ENCODE measurements at regions not wholly inside any gene's neighbourhood (a gene's known extent, or its start where the extent isn't known, plus 50 kb on each side); places are given as distances from the start of the nearest gene placed in this dataset.

DNA sequence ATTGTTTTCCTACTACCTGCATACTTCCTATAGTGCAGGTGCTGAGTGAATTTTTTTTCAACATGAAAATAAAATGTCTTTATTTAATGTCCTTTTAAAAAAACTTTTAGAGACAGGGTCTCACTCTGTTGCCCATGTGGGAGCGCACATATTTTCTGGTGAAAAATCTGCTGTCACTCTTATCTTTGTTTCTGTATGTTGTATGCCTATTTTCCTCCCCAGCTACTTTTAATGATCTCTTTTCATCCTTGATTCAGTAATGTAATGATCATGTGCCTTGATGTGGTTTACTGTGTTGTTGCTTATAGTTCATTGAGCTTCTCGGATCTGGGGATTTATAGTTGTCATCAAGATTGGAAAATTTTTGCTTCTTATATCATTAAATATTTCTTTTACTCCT, 117.3 kb downstream of the ARL6IP6 start:
- peaks cover 6% of the 10 kb centered on the region for H3K27me3 Mint-ChIP-seq
- no peaks in the 10 kb centered on the region for H3K4me1 Mint-ChIP-seq

GRCh38 chr2:152827944-152828343, 109.5 kb downstream of the ARL6IP6 start:
- CTCF ChIA-PET, result interaction anchor here (0.9 to 1.0 kb wide), 2 partner anchors 12 to 33 kb away, joined by 3 read pairs; no protein-coding TSS in a partner anchor
- H3K9me3 Mint-ChIP-seq (ENCODE audit: low read depth), result no peaks in the 10 kb centered on the region
- intact Hi-C loops (cut with DNase I, micrococcal nuclease), result no loop called here

More for the DNA sequence above, 117.3 kb downstream of the ARL6IP6 start:
- Mint-ChIP-seq H3K27ac (no peak overlapping the region), H3K9me3 (ENCODE audit: low read depth) (peaks cover 2% of the 10 kb centered on the region), H3K4me3 (no peak overlapping the region), H3K36me3 (ENCODE audit: low read depth) (no peaks in the 10 kb centered on the region)
- no peak for ATAC-seq
- DNase-seq, result no peak
- intact Hi-C loops (cut with DNase I, micrococcal nuclease), result no loop called here
- POLR2A ChIA-PET, result no interaction called here
- CTCF ChIA-PET, result no interaction called here

DNA sequence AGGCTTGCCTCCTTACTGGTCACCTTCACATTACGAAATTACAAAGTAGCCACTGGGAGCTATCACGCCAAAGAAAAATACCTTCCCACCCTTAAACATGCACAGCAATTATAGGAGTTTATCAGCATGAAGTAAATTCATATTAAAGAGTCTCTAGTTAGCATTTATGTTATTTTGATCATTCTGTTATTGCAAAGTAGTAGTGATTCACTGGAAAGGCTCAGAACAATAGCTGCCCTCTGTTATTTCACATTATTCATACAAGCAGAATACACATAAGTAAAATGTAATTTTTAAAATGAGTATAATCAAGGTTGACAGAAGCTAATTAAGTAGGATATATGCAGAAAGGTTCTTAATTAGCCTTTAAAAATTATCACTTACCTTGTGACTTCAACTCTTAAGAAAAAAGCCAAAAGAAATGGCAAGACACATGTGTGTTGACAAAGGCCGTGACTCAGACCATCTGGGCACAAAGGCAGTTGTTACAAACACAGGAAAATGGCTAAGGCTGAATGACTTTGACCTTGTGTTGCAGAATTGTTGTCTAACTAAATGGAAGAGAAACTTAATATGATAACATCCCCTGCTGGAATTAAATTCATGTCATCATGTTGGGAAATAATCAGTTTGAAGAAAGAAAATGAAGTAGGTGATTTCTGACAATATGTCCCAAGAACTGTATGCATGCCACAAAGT, 108.3 kb downstream of the ARL6IP6 start:
- Mint-ChIP-seq H3K36me3 (ENCODE audit: low read depth) (no peaks in the 10 kb centered on the region), H3K27ac (no peak overlapping the region), H3K27me3 (no peaks in the 10 kb centered on the region), H3K4me3 (no peak overlapping the region), H3K9me3 (ENCODE audit: low read depth) (no peaks in the 10 kb centered on the region), H3K4me1 (no peaks in the 10 kb centered on the region)
- ATAC-seq, result no peak
- intact Hi-C loops (cut with DNase I, micrococcal nuclease), result no loop called here
- ChIA-PET CTCF (no interaction called here), POLR2A (no interaction called here)
- DNase-seq, result no peak

More at GRCh38 chr2:152827944-152828343, 109.5 kb downstream of the ARL6IP6 start:
- Mint-ChIP-seq H3K27ac (no peak overlapping the region), H3K4me1 (no peaks in the 10 kb centered on the region), H3K4me3 (no peak overlapping the region), H3K27me3 (no peaks in the 10 kb centered on the region), H3K36me3 (ENCODE audit: low read depth) (no peaks in the 10 kb centered on the region)
- ATAC-seq (no peak), DNase-seq (no peak)
- POLR2A ChIA-PET, result no interaction called here

DNA sequence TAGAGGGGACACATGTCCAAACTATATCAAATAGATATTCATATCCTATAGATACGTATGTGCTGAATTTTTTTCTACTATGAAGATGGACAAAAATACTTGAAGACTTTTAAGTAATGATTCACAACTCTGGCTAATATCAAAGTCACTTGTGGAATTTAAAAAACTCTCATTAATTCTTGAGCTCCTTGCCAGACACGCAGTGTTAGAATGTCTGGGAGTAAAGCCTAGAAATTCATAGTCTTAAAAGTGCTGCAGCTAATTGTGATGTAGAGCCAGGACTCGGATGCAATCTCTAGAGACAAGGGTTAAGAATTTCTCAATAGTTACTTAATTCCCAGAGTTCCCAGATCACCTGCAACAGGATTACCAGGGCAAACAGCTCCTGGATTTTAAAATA, 107.4 kb downstream of the ARL6IP6 start:
- intact Hi-C loops (cut with DNase I, micrococcal nuclease), result no loop called here
- Mint-ChIP-seq H3K4me3 (no peak overlapping the region), H3K4me1 (no peaks in the 10 kb centered on the region), H3K27ac (no peak overlapping the region), H3K36me3 (ENCODE audit: low read depth) (no peaks in the 10 kb centered on the region), H3K9me3 (ENCODE audit: low read depth) (no peaks in the 10 kb centered on the region), H3K27me3 (no peaks in the 10 kb centered on the region)
- DNase-seq (no peak), ATAC-seq (no peak)
- CTCF ChIA-PET, result no interaction called here
- POLR2A ChIA-PET, result no interaction called here

DNA sequence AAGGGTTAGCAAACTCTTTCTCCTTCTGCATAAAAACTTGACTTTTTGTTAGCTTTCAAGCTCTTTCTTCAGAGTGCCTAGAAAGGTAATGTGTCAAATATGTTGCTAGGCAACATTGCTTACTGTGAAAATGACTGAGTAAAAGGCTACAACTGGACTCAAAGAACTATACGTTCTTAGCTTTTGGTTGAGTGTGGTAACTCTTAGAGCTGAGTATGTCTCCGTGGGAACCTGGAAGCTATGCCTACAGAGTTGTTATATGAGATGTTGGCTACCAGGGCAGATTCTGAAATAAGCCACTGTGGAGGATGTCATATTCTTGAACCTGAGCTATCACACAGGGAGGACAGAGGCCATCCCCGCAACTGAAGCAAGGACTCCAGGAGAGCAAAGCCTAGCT, 105.5 kb downstream of the ARL6IP6 start:
- Mint-ChIP-seq H3K36me3 (ENCODE audit: low read depth) (no peaks in the 10 kb centered on the region), H3K27me3 (peaks cover 3% of the 10 kb centered on the region), H3K4me3 (no peak overlapping the region), H3K4me1 (no peaks in the 10 kb centered on the region), H3K9me3 (ENCODE audit: low read depth) (no peaks in the 10 kb centered on the region), H3K27ac (no peak overlapping the region)
- ATAC-seq (no peak), DNase-seq (no peak)
- intact Hi-C loops (cut with DNase I, micrococcal nuclease), result no loop called here
- ChIA-PET POLR2A (no interaction called here), CTCF (interaction anchor here (0.6 kb wide), 1 partner anchor 8 kb away, joined by 3 read pairs; no protein-coding TSS in a partner anchor)

DNA sequence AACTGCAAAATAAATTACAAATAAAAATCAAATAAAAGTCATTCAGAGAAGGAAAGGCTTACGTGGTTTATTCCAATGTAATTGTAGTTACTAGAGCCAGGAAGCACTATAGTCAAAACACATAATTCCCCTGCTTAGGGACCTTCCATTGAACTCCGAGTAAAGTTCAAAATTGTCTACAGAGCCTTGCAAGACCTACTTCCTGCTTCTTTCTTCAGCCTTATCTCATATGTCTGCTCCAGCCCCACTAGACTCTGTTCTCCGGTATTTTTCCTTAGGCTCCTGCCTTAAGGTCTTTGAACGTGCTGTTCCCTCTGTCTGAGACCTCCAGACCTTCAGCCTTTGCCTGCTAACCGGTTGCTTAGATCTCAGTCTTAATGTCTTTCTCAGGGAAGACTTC, 104.3 kb downstream of the ARL6IP6 start:
- Mint-ChIP-seq H3K27me3 (peaks cover 3% of the 10 kb centered on the region), H3K4me1 (no peaks in the 10 kb centered on the region), H3K27ac (no peak overlapping the region), H3K4me3 (no peak overlapping the region), H3K9me3 (ENCODE audit: low read depth) (no peaks in the 10 kb centered on the region), H3K36me3 (ENCODE audit: low read depth) (no peaks in the 10 kb centered on the region)
- ChIA-PET CTCF (no interaction called here), POLR2A (no interaction called here)
- DNase-seq (no peak), ATAC-seq (no peak)
- intact Hi-C loops (cut with DNase I, micrococcal nuclease), result no loop called here

DNA sequence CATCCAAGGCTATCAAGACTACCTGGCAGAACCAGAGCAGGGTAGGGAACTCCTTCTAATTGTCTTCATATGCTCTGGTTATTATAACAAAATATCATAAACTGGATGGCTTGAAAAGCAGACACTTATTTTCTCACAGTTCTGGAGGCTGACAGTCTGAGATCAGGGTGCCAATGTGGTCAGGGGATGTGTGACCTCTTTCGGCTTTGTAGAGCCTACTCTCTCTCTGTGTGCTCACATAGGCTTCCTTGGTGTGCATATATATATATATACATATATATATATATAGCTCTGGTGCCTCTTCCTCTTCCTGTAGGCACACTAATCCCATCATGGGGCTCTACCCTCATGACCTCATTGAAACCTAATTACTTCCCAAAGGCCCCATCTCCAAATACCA, 101.6 kb downstream of the ARL6IP6 start:
- Mint-ChIP-seq H3K9me3 (ENCODE audit: low read depth) (no peaks in the 10 kb centered on the region), H3K27ac (no peak overlapping the region), H3K27me3 (peaks cover 8% of the 10 kb centered on the region), H3K36me3 (ENCODE audit: low read depth) (no peaks in the 10 kb centered on the region), H3K4me1 (no peaks in the 10 kb centered on the region), H3K4me3 (no peak overlapping the region)
- ATAC-seq (no peak), DNase-seq (no peak)
- intact Hi-C loops (cut with DNase I, micrococcal nuclease), result no loop called here
- CTCF ChIA-PET, result no interaction called here
- POLR2A ChIA-PET, result no interaction called here

GRCh38 chr2:152815634-152816257, 97.3 kb downstream of the ARL6IP6 start:
- Mint-ChIP-seq H3K27me3 (peaks cover 10% of the 10 kb centered on the region), H3K4me1 (no peaks in the 10 kb centered on the region), H3K36me3 (ENCODE audit: low read depth) (peaks cover 4% of the 10 kb centered on the region), H3K4me3 (no peak overlapping the region), H3K9me3 (ENCODE audit: low read depth) (peaks cover 14% of the 10 kb centered on the region), H3K27ac (no peak overlapping the region)
- CTCF ChIA-PET, result interaction anchor here (0.7 kb wide), 1 partner anchor 9 kb away, joined by 3 read pairs; no protein-coding TSS in a partner anchor
- intact Hi-C loops (cut with DNase I, micrococcal nuclease), result no loop called here
- DNase-seq (no peak), ATAC-seq (no peak)
- POLR2A ChIA-PET, result no interaction called here

DNA sequence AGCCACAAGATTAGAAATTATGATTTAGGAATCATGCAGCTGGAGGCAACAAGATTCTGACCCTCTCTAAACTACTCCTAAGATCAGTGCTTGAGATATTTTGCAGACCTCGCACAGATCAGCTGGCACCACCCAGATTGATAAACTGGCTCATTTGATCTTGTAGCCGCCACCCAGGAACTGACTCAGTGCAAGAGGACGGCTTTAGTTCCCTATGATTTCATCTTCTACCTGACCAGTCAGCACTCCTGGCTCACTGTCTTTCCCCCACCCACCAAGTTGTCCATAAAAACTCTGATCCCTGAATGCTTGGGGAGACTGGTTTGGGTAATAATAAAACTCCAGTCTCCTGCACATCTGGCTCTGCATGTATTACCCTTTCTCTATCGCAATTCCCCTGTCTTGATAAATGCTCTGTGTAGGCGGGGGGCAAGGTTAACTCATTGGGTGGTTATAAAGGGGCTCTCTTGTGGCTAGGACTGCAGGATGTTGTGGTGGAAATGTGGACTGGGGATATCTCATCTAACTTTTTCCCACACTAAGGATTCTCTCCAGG, 96.1 kb downstream of the ARL6IP6 start:
- ATAC-seq (no peak), DNase-seq (no peak)
- ChIA-PET POLR2A (no interaction called here), CTCF (no interaction called here)
- H3K4me1 Mint-ChIP-seq, result no peaks in the 10 kb centered on the region
- H3K27me3 Mint-ChIP-seq, result peaks cover 12% of the 10 kb centered on the region
- peaks cover 4% of the 10 kb centered on the region for H3K36me3 Mint-ChIP-seq (ENCODE audit: low read depth)
- H3K9me3 Mint-ChIP-seq (ENCODE audit: low read depth), result peaks cover 14% of the 10 kb centered on the region
- H3K4me3 Mint-ChIP-seq, result no peak overlapping the region
- H3K27ac Mint-ChIP-seq, result no peak overlapping the region
- intact Hi-C loops (cut with DNase I, micrococcal nuclease), result no loop called here

DNA sequence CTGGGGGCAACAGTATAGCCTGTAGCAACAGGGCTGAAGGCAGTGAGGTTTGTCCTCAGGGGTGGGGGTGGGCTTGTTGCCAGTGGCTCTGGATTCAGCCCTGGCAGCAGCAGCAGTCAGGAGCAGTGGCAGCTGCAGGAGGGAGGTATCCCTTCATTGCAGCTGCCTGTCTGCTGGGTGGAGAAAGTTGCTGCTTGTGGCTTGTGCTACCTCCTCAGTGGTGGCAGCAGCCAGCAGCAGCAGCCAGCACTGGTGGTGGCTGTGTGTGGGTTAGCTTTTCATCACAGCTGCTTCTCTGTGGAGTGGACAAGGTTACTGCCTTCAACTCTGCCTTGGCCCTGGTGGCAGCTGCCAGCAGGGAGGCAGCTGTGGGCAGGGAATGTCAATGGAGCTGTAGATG, 94.9 kb downstream of the ARL6IP6 start:
- no peak for DNase-seq
- no peak overlapping the region for H3K4me3 Mint-ChIP-seq
- ChIA-PET CTCF (no interaction called here), POLR2A (no interaction called here)
- peaks cover 14% of the 10 kb centered on the region for H3K9me3 Mint-ChIP-seq (ENCODE audit: low read depth)
- intact Hi-C loops (cut with DNase I, micrococcal nuclease), result no loop called here
- peaks cover 9% of the 10 kb centered on the region for H3K27me3 Mint-ChIP-seq
- peaks cover 4% of the 10 kb centered on the region for H3K36me3 Mint-ChIP-seq (ENCODE audit: low read depth)
- H3K4me1 Mint-ChIP-seq, result no peaks in the 10 kb centered on the region
- H3K27ac Mint-ChIP-seq, result no peak overlapping the region
- no peak for ATAC-seq

Measured in activated CD4-positive, alpha-beta T cell treated with anti-CD3 and anti-CD28 coated beads for 36 hours (primary cell).